Gastrocnemius medialis (tissue), 4 donors: ENCODE measurements at regions not wholly inside any gene's neighbourhood (a gene's known extent, or its start where the extent isn't known, plus 50 kb on each side); places are given as distances from the start of the nearest gene placed in this dataset.

Experiments
- POLR2A ChIP-seq, 2 donors: fragments of 450-650 bp; IDR thresholded peaks; one replicate each; pipeline ENCODE4 v1.6.1; 2017; ENCODE audit warnings: antibody characterized with exemption in 2 of 2, mild to moderate bottlenecking in 2 of 2, moderate library complexity in 2 of 2
- TF ChIP-seq, protein P1 (sequence below), 5 experiments: fragments of 450-650 bp in 3 of 5; fragments of 200-600 bp in 2 of 5; sonication (generic) in 2 of 5; IDR thresholded peaks in 4 of 5; conservative IDR thresholded peaks in 1 of 5; 1 replicate in 4 of 5; 2 replicates in 1 of 5; pipeline ENCODE4 v1.5.1; 2016 to 2019; ENCODE audit warnings: antibody characterized with exemption in 5 of 5, mild to moderate bottlenecking in 3 of 5, moderate library complexity in 3 of 5

DNA sequence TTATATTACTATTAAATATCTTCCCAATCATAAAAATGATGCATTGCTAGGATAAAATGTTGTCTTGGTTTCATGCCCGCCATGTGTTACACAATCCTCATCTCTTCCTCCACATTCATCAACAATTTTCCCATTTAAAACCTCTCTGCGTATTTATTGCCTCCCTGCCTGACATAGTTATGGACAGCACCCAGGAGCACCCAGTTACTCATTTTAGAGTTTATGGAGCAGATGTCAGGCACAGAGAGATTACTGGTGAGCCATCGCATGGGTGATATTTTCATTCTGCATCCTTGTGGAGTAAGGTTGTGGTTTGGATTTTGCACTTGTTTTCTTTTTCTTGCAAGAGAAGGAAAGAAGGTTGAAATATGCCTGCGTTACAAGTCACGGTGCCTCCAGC, 116.7 kb upstream of the NPAS2 start:
- TF ChIP-seq, protein P1, sequence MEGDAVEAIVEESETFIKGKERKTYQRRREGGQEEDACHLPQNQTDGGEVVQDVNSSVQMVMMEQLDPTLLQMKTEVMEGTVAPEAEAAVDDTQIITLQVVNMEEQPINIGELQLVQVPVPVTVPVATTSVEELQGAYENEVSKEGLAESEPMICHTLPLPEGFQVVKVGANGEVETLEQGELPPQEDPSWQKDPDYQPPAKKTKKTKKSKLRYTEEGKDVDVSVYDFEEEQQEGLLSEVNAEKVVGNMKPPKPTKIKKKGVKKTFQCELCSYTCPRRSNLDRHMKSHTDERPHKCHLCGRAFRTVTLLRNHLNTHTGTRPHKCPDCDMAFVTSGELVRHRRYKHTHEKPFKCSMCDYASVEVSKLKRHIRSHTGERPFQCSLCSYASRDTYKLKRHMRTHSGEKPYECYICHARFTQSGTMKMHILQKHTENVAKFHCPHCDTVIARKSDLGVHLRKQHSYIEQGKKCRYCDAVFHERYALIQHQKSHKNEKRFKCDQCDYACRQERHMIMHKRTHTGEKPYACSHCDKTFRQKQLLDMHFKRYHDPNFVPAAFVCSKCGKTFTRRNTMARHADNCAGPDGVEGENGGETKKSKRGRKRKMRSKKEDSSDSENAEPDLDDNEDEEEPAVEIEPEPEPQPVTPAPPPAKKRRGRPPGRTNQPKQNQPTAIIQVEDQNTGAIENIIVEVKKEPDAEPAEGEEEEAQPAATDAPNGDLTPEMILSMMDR (IDR thresholded peaks at IDR 0.05 in 4 of 5, conservative IDR thresholded peaks at IDR 0.05 in 1 of 5): no peak
- no peak for TF ChIP-seq POLR2A (IDR thresholded peaks at IDR 0.05)
